D721Med (cell line): ENCODE measurements at regions not wholly inside any gene's neighbourhood (a gene's known extent, or its start where the extent isn't known, plus 50 kb on each side); places are given as distances from the start of the nearest gene placed in this dataset.

Experiments used
- DNase-seq: peaks from one replicate; pipeline ENCODE4 v3.0.0; 2011; ENCODE audit warnings: low spot score; ENCODE audit not compliant: insufficient read length
- FAIRE-seq: peaks from 2 replicates; lab custom pipeline; 2011; peaks lifted over from hg19 to GRCh38; lab: Jason Lieb, UNC
- CTCF ChIP-seq: IDR thresholded peaks from 2 replicates; pipeline ENCODE4 v1.5.1; 2012; ENCODE audit warnings: mild to moderate bottlenecking, control low read depth; ENCODE audit not compliant: insufficient read depth; ENCODE audit errors: missing control alignments

GRCh38 chr3:13133471-13133981 lies 60.3 kb upstream of the IQSEC1 start:
- FAIRE-seq (no peak), DNase-seq (no peak)
- no peak for TF ChIP-seq CTCF

GRCh38 chr3:13132731-13133410 lies 59.6 kb upstream of the IQSEC1 start:
- no peak for TF ChIP-seq CTCF
- no peak for FAIRE-seq
- DNase-seq = no peak

- no peak for FAIRE-seq
- no peak for DNase-seq
- no peak for TF ChIP-seq CTCF
Observed at GRCh38 chr3:13132281-13132680, 59.1 kb upstream of the IQSEC1 start.

- FAIRE-seq = no peak
- no peak for TF ChIP-seq CTCF
- DNase-seq = no peak
Observed at GRCh38 chr3:13130464-13131193, 57.4 kb upstream of the IQSEC1 start.

- FAIRE-seq = no peak
- TF ChIP-seq CTCF = no peak
- no peak for DNase-seq
Observed at GRCh38 chr3:13125092-13126015, 52.1 kb upstream of the IQSEC1 start.

- no peak for DNase-seq
- TF ChIP-seq CTCF = no peak
- FAIRE-seq = no peak
Observed at GRCh38 chr3:13124631-13125030, 51.4 kb upstream of the IQSEC1 start.
